ELR (cell line): ENCODE measurements at regions not wholly inside any gene's neighbourhood (a gene's known extent, or its start where the extent isn't known, plus 50 kb on each side); places are given as distances from the start of the nearest gene placed in this dataset.
"Not testable (repeated sequence)": the region's sequence is repeated elsewhere in the genome, so short reads cannot be mapped to it uniquely, and the experiment has no call there.

Source experiments
- DNase-seq: peaks from one replicate; pipeline ENCODE4 v3.0.0-alpha.2; 2015; ENCODE audit warnings: low read depth

DNA sequence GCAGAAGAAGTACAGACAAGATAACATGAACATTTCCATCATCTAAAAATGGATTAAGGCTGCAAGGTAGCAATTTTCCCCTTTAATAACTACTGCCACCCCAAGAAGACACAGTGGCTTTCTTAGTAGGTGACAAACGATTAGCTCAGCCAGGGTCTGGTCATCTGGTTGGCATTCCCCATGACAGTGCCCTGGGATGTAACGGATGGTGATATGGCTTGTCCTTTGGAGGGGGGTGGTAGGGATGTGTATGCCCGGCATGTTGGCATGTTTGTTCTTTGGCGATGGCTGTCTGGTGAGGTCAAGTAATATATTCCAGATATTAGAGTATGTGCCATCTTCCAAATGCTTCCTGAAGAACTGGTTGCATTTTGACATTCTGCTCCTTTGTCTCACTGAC lies 135.6 kb upstream of the ZNF536 start:
- DNase-seq = no peak

DNA sequence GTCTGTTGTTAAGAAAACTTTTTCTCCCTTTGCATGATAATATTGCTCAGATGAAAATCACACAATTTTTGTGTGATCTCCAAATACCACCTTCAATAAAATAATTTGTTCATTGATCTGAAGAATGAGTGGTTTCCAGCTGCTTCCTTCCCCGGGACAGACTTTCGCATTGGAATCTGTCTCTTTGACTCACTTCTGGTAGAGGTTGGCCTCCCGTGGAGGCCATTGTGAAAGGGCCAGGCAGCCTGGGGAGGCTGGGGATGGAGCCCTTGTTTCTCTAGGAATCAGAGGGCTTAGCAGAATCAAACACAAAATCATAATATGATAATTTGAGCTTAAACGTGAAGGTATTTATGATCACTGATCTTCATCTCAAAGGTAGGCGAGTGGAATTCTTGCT lies 135.0 kb upstream of the ZNF536 start:
- no peak for DNase-seq

DNA sequence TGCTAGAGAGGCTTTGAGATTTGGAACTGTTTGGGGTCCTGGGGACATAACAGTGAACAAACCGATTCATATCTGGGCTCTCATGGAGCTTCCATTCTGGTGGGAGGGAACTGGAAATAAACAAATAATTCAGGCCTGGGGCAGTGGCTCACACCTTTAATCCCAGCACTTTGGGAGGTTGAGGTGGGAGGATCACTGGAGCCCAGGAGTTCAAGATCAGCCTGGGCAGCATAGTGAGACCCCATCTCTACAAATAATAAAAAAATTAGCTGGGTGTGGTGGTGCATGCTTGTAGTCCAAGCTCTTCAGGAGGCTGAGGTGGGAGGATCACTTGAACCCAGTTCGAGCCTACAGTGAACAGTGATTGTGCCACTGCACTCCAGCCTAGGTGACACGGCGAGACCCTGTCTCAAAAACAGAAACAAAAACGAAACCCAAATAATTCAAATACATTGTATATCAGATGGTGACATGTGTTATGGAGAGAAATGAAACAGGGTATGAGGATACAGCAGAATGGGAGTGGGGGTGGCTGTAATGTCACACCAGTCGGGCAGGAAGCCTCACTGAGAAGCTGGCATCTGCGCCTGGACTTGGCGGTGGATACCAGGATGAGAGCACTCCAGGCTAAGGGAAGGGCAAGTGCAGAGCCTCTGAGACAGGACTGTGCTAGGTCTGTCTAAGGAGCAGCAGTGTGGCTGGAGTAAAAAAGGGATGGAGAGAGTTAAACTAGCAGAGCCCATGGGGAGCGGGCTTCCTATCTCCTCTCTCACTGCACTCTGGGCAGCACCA lies 131.1 kb upstream of the ZNF536 start:
- DNase-seq = no peak

DNA sequence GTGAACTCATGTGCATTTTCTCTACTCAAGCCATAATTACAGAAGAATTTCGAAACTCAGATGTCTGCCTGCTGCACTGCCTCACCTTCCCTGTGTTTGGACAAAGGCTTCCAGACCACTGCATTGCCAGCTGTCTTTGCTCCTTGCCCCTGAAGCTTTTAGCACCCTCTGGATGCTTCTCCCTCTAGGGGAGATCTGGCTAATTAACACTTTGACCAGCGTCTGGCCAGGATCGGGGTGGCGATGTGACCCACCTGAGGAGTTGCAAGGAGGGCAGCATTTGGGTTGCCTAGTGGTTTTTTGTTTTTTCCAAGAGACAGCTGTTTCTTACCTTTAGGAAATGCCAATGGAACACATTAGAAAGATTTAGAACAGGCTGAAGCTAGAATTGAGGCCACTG lies 127.7 kb upstream of the ZNF536 start:
- no peak for DNase-seq

DNA sequence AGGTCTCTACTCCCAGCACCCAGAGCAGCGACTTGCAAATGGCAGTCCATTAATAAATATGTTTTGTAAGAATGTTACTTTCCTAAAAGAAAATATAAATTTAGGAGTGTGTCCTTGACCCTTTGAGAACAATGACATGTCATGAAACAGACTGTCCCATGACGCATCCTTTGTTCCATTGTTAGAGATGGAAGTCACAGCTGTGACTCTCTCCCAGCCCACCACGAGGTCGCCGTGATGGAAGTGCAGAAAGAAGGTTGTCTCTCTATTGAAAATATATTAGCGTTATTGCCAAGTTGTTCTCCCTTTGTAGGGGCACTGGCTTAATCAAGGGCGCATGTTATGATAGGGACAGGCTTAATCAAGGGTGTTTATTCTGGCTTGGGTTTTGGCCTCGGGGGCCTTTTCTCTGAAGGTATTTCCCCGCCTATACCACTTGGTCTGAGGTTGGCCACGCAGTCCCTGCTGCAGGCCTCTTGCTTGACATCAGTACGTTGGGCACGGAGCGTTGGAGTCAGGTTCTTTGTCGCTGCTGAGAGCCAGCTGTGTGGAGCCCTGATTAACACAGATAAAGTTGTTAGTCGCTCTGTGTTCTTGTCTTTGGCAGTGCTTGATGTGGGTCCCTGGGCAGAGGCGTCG lies 126.7 kb upstream of the ZNF536 start:
- no peak for DNase-seq

DNA sequence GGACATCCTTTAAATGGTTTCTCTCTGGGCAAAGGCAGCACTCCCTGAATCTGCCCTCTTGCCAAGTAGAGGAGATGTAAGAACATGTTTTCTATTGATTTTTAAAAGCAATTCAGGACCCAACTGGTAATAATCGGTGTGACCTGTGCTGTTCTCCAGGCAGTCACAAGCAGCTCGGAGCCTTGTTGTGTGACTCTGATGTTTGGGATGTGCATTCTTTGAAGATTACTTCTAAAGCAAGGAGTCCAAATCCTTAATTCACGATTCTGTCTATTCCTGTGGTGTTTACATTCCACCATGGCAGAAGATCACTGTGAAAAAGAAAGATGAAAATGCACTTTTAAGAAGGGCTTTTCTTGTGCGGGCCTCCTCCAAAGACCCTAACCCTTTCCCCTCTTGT lies 122.3 kb upstream of the ZNF536 start:
- no peak for DNase-seq

DNA sequence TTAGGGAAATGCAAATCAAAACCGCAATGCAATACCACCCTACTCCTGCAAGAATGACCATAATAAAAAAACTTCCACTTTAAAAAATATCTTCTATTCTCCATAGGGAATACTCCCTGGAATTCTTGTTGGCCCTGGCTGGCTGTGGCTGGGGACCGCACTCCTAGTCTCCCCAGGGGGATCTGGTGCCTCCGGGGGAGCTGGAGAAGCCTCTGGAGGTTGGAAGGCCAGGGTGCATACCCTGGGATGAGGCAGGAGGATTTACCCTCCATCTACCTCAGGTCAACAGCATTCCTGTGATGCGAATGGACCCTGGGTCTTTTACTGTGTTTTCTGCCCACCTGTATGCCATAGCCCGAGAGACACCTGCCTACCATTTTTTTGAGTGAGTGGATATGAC lies 120.0 kb upstream of the ZNF536 start:
- no peak for DNase-seq

DNA sequence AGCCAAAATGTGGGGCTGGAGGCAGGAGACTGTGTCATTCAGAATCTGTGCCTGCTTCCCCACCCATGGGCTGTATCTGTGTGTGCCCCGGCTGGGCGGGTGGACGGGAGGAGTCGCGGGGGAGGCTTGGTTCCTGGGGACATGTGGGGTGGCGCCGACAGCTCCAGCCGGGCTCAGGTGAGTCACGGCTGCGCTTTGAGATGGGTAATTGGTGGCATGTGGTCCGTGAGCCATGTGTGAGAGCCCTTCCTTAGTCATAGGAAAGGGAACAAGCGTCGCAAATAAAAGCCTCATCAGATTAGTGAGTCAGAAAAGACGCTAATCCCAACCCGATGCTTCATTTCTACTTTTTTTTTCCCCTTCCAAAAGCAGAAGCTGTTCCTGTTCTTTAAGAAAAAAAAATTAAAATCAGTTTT lies 118.6 kb upstream of the ZNF536 start:
- no peak for DNase-seq

DNA sequence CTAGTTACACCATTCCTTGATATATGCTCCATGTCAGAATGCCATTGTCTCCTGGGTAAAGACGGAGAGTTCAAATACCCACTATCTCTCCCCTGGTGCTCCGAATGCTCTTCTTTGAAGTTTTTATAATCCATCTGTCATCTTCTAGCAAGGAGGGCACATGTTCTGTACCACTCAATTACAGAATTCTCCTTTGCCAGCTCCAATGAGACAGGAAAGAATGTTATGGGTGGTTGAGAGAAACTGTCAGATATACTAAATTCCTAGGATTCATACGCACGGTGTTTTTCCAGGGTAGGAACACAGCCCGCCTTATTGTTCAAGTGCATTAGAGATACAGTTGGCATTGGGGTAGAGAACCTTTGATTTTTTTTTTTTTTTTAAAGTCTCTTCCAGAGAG lies 118.0 kb upstream of the ZNF536 start:
- DNase-seq = no peak

DNA sequence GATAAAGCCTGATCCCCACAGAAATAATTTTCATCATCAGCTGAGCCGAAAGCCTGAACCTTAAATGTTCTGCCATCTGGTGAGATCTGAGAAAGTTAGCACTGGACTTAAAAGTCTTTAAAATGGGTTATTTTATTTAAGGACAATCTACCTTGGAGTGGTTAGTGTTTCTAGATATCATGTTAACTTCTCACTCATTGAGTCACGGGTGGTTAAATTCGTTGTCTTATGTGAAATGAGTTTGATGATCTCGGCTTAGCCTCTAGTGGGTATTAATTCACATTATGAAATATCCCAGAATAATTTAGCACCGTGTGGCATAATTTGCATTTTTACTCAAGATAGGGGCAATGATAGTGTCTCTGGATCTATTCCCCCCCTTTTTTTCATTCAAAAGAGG lies 117.4 kb upstream of the ZNF536 start:
- DNase-seq = no peak

DNA sequence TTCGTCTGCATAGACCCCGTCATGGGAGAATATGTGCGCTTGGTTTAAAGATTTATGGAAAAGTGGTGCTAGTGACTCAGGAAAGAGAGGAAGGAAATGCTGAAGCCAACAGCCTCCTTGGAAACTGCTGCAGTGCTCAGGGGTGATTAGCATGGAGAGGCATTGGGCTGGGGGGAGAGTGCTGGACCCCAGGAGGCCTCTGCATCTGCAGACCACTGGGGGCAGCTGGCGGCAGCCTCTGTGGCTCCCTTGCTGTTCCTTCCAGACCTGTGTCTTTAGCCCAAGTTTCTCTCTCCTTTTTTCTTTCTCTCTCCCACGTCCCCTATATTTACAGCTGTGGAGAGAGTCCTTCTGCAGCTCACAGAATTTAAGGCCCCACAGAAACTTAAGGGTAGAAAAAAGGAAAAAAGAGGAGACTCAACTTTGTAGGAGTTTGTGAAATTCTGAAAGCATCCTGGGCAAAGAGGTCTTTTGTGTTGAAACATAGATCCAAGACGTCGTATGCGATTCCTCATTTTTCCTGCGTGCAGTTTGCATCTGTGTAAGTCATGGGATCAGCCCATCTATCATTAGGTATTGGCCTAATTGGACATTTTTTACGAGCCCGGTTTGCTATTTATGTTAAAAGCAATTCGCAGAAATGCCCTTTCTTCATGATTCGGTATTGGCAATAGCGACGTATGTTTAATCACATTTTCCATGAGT lies 116.2 kb upstream of the ZNF536 start:
- DNase-seq = no peak

DNA sequence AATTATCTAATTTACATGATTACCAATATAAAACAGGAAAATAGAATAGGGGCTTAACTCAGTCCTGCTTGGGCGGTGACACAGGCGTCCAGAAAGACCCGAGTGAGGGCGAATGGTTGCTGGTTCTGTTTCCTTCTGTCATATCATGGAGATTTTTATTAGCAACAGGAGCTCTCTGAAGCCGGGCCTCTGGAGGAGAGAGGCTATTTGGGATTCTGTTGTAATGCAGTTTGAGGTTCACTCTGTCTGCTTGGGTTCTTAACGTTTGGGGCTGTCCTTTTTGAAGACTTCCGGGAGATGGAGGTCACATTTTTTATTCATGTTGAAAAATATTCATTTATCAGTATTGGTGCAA lies 115.7 kb upstream of the ZNF536 start:
- DNase-seq = no peak

DNA sequence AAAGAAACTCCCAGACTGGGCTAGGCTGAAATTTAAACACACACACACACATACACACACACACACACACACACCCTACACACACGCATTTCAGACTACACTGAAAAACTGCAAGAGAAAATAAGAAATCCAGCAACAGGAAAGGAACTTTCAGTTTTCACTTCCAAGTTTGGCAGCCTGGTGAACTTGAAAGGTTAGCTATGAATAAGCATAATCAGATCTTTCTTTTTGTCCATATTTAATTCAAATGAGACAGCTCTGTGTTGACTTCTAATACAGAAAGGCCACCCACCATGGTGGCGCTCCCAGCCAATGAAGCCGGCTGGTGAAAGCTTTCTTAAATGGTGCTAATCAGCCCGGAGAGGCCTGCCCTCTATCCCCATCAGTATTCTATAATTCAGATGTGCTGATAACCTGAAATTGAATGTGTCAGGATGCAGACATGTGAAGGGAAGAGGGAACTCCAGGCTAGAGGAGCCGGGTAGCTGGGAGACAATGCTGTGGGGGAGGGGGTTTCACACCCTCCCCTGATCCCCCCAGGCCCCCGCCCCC lies 108.3 kb upstream of the ZNF536 start:
- no peak for DNase-seq

DNA sequence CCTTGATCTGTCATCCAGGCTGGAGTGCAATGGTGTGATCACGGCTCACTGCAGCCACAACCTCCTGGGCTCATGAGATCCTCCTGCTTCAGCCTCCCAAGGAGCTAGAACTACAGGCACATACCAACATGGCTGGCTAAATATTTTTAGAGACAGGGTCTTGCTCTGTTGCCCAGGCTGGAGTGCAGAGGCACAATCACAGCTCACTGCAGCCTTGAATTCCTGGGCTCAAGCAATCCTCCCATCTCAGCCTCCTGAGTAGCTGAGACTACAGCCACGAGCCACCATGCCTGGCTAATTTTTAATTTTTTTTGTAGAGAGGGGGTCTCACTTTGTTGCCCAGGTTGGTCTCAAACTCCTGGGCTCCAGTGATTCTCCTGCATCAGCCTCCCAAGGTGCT lies 106.3 kb upstream of the ZNF536 start:
- not testable (repeated sequence) for DNase-seq

DNA sequence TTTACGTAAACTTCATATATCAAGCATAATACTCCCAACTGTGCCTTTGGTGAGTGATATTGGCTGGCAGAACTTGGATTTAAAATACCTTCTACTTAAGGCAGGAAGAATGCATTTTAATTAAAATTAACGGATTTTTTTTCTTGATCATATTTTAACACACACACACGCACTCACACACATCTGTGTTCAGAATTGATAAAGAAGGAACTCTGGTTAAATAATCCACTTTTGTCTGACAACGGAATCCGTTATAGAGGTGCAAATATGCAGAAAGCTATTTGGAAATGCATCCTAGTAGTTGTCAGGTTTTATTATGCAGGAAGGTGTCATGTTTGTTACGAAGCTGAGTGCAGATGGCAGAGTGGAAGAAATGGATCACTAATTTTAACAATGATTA lies 105.5 kb upstream of the ZNF536 start:
- no peak for DNase-seq

DNA sequence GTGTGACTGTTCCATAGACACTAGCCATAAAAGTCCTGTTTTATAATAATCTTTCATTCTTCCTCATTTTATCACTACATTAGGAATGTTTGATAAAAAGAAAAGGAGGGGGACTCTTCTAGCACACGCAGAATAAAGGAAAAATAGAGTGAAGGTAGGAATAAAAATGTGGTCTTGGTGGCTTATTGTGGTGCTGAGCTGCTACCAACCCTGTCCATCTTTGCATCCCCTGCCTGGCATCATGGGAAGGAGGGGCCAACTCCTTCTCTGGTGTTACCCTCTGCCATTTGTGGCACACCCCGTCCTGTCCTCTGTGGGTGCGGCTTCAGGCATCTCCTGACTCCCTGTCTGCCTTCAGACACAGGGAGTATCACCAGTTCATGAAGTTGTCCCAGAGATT lies 104.9 kb upstream of the ZNF536 start:
- DNase-seq = no peak

DNA sequence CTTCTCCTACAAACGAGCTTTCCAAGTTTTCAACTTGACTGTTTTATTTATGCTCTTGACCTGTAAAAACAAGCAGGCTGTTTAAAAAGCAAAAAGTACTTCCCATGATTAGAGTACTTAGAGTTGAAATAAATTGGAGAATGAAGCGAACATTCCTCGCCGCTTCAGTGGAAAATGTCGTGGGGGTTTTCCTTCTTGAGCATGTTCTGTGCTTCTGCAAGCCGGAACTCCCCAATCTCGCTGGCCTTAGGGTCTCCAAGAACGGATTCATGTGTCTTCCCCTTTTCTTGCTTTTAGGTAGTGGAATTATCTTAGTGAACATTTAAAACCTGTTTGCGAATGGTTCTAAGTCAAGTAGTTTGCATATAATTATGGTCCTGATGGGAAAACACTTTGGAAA lies 103.6 kb upstream of the ZNF536 start:
- no peak for DNase-seq

DNA sequence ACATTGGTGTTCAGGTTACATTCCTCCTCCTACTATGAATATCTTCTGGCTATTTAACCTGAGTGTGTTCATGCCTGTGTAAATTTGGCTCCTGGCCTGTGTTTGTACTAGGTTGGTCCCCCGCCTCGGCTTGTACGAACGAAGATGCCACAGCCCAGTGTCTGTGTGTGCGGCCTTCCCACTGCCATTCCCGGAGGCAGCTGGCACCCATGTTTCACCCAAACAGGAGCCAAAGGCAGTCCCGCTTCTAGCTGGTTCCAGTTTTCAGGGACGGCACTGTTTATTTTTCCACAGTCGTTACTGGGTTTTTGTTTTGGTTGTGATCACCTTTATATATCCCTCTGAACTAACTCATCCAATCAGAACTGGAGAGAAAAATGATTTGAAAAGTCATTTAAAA lies 102.5 kb upstream of the ZNF536 start:
- DNase-seq = no peak

DNA sequence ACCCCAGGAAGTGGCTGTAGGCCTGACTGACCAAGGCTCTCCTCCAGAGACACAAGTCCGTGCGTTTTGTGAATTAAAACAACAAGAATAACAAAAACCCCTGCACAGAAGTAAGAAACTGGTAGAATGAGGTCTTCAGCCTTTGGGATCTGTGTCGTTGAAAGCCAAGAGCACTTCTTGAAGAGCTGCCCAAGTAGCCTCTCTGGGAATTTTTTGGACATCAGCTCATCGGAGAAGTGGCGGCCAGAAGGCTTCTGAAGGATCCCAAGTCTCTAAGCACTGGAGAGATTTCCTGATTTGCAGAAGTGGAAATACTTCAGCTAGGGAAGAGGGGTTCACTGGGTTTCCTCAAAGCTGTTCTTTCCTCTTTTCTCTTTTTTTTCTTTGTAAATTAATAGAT lies 100.4 kb upstream of the ZNF536 start:
- no peak for DNase-seq

DNA sequence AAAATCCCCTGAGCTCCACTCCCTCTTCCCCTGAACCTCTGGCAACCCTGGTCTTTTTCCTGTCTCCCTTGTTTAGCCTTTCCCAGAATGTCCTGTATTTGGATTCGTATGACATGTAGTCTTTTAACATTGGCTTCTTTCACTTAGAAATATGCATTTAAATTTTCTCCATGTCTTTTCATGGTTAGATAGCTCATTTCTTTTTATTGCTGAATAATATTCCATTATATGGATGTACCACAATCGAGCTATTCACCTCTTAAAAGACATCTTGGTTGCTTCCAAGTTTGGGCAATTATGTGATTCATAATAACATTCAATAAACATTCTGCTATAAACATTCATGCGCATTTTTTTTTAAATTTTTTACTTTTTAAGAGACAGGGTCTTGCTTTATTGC lies 99.6 kb upstream of the ZNF536 start:
- DNase-seq = no peak

DNA sequence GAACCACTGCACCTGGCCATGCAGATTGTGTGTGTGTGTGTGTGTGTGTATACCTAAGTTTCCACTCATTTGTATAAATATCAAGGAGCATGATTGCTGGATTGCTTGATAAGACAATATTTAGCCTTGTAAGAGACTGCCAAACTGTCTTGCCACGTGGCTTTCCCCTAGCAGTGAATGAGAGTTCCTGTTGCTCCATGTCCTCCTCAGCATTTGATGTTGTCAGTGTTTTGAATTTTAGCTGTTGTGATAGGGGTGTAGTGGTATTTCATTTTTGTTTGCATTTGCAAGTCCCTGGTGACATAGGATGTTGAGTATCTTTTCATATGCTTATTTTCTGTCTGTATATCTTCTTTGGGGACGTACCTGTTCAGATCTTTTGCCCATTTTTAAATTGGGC lies 99.0 kb upstream of the ZNF536 start:
- no peak for DNase-seq

DNA sequence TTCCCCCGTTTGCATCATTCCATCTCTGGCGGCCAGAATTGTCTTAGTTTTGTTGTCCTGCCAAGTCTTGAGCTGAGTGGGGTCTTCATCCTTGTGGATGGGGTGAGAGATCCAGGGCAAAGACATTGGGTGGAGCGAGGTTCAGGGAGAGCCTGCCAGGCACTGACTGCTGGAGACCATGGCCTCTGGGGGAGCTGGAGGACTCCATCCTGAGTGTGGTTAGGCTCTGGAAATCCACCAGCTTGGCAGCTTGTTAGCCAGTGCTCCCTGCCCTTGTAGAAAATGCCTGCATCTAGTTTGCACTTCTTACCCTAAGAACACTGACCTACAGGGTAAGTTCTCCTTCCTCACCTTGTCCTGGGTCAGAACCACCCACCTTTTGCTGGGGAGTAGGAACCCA lies 97.2 kb upstream of the ZNF536 start:
- no peak for DNase-seq
